ENCODE measurements at regions not wholly inside any gene's neighbourhood (a gene's known extent, or its start where the extent isn't known, plus 50 kb on each side); places are given as distances from the start of the nearest gene placed in this dataset.

- H3K36me3 Mint-ChIP-seq (ENCODE audit: insufficient read depth, unreplicated experiment): no peaks in the 10 kb centered on the region
- no peaks in the 10 kb centered on the region for H3K9me3 Mint-ChIP-seq (ENCODE audit: unreplicated experiment)
- H3K4me1 Mint-ChIP-seq (ENCODE audit: insufficient read depth, unreplicated experiment): no peaks in the 10 kb centered on the region
- peak; percentile 3 for DNase-seq (ENCODE audit: unreplicated experiment)
- POLR2A ChIA-PET: interaction anchor here (0.7 kb wide), 1 partner anchor 23 kb away, joined by 3 read pairs; no protein-coding TSS in a partner anchor
- intact Hi-C loops (cut with micrococcal nuclease): no loop called here
- H3K27me3 Mint-ChIP-seq (ENCODE audit: insufficient read depth, unreplicated experiment): no peaks in the 10 kb centered on the region
- no peak overlapping the region for H3K4me3 Mint-ChIP-seq (ENCODE audit: unreplicated experiment)
- H3K27ac Mint-ChIP-seq (ENCODE audit: low read depth, unreplicated experiment): no peak overlapping the region
- TF ChIP-seq CTCF (IDR thresholded peaks at IDR 0.05; ENCODE audit: unreplicated experiment): no peak
- CTCF ChIA-PET: no interaction called here
- no TSS peak for BruUV-seq (replicated peaks)
Observed at GRCh38 chr14:81868172-81868571, 334.5 kb upstream of the SEL1L start.

GRCh38 chr14:81871706-81872105 is 338.1 kb upstream of the SEL1L start:
- no peak for DNase-seq (ENCODE audit: unreplicated experiment)
- ChIA-PET CTCF (no interaction called here), POLR2A (interaction anchor here (0.6 kb wide), 1 partner anchor 14 kb away, joined by 4 read pairs; no protein-coding TSS in a partner anchor)
- peaks cover 8% of the 10 kb centered on the region for H3K9me3 Mint-ChIP-seq (ENCODE audit: unreplicated experiment)
- no peaks in the 10 kb centered on the region for H3K36me3 Mint-ChIP-seq (ENCODE audit: insufficient read depth, unreplicated experiment)
- no peaks in the 10 kb centered on the region for H3K27me3 Mint-ChIP-seq (ENCODE audit: insufficient read depth, unreplicated experiment)
- H3K27ac Mint-ChIP-seq (ENCODE audit: low read depth, unreplicated experiment): no peak overlapping the region
- intact Hi-C loops (cut with micrococcal nuclease): no loop called here
- TF ChIP-seq CTCF (IDR thresholded peaks at IDR 0.05; ENCODE audit: unreplicated experiment): no peak
- no peaks in the 10 kb centered on the region for H3K4me1 Mint-ChIP-seq (ENCODE audit: insufficient read depth, unreplicated experiment)
- no TSS peak for BruUV-seq (replicated peaks)
- no peak overlapping the region for H3K4me3 Mint-ChIP-seq (ENCODE audit: unreplicated experiment)

- no peak overlapping the region for H3K27ac Mint-ChIP-seq (ENCODE audit: low read depth, unreplicated experiment)
- DNase-seq (ENCODE audit: unreplicated experiment): peak; percentile 41
- ChIA-PET CTCF (interaction anchor here (0.7 to 0.8 kb wide), 2 partner anchors 11 to 174 kb away, joined by 4 read pairs; no protein-coding TSS in a partner anchor), POLR2A (interaction anchor here (0.7 to 2.0 kb wide), 3 partner anchors 31 to 53 kb away, joined by 3 to 4 read pairs (median 3); no protein-coding TSS in a partner anchor)
- H3K9me3 Mint-ChIP-seq (ENCODE audit: unreplicated experiment): no peaks in the 10 kb centered on the region
- no peaks in the 10 kb centered on the region for H3K27me3 Mint-ChIP-seq (ENCODE audit: insufficient read depth, unreplicated experiment)
- H3K4me3 Mint-ChIP-seq (ENCODE audit: unreplicated experiment): no peak overlapping the region
- BruUV-seq (replicated peaks): no TSS peak
- no peaks in the 10 kb centered on the region for H3K36me3 Mint-ChIP-seq (ENCODE audit: insufficient read depth, unreplicated experiment)
- intact Hi-C loops (cut with micrococcal nuclease): no loop called here
- peaks cover 8% of the 10 kb centered on the region for H3K4me1 Mint-ChIP-seq (ENCODE audit: insufficient read depth, unreplicated experiment)
- TF ChIP-seq CTCF (IDR thresholded peaks at IDR 0.05; ENCODE audit: unreplicated experiment): no peak
Observed at GRCh38 chr14:81884382-81884781, 350.7 kb upstream of the SEL1L start.

- CTCF ChIA-PET: no interaction called here
- intact Hi-C loops (cut with micrococcal nuclease): no loop called here
- DNase-seq (ENCODE audit: unreplicated experiment): no peak
- peaks cover 8% of the 10 kb centered on the region for H3K9me3 Mint-ChIP-seq (ENCODE audit: unreplicated experiment)
- no peak overlapping the region for H3K27ac Mint-ChIP-seq (ENCODE audit: low read depth, unreplicated experiment)
- POLR2A ChIA-PET: interaction anchor here (2.0 kb wide), 1 partner anchor 33 kb away, joined by 4 read pairs; no protein-coding TSS in a partner anchor
- H3K27me3 Mint-ChIP-seq (ENCODE audit: insufficient read depth, unreplicated experiment): no peaks in the 10 kb centered on the region
- peaks cover 8% of the 10 kb centered on the region for H3K4me1 Mint-ChIP-seq (ENCODE audit: insufficient read depth, unreplicated experiment)
- no TSS peak for BruUV-seq (replicated peaks)
- TF ChIP-seq CTCF (IDR thresholded peaks at IDR 0.05; ENCODE audit: unreplicated experiment): no peak
- H3K4me3 Mint-ChIP-seq (ENCODE audit: unreplicated experiment): no peak overlapping the region
- H3K36me3 Mint-ChIP-seq (ENCODE audit: insufficient read depth, unreplicated experiment): no peaks in the 10 kb centered on the region
Observed at GRCh38 chr14:81886588-81886987, 352.9 kb upstream of the SEL1L start.
